ENCODE measurements at regions not wholly inside any gene's neighbourhood (a gene's known extent, or its start where the extent isn't known, plus 50 kb on each side); places are given as distances from the start of the nearest gene placed in this dataset.

- no peak overlapping the region for H3K4me3 Mint-ChIP-seq (ENCODE audit: unreplicated experiment)
- H3K27ac Mint-ChIP-seq (ENCODE audit: unreplicated experiment): no peak overlapping the region
- Histone ChIP-seq H3K4me1 (ENCODE audit: insufficient read depth, low read length) (no peaks in the 10 kb centered on the region), H3K4me2 (ENCODE audit: low read length) (no peak overlapping the region), H3K9ac (ENCODE audit: low read length) (no peak overlapping the region), H3K4me3 (ENCODE audit: insufficient read depth, low read depth, low read length) (no peak overlapping the region), H3K27me3 (ENCODE audit: insufficient read depth, low read length) (no peaks in the 10 kb centered on the region), H3K36me3 (ENCODE audit: insufficient read depth, low read length) (no peaks in the 10 kb centered on the region), H3K79me2 (ENCODE audit: insufficient read depth, low read length) (no peaks in the 10 kb centered on the region), H3K9me3 (ENCODE audit: insufficient read depth, low read depth, low read length) (no peaks in the 10 kb centered on the region), H2AFZ (ENCODE audit: low read depth, low read length) (no peak overlapping the region), H4K20me1 (ENCODE audit: insufficient read depth, low read length) (no peaks in the 10 kb centered on the region), H3K27ac (ENCODE audit: low read depth, low read length) (no peak overlapping the region)
- FAIRE-seq: no peak
- no peaks in the 10 kb centered on the region for H3K27me3 Mint-ChIP-seq (ENCODE audit: low read depth, unreplicated experiment)
- no peak for DNase-seq (ENCODE audit: low read depth)
- no peak for TF ChIP-seq CTCF (IDR thresholded peaks at IDR 0.05; ENCODE audit: insufficient read depth, low read depth, low read length)
- no peak for TF ChIP-seq EZH2 (IDR thresholded peaks at IDR 0.05; ENCODE audit: insufficient read depth, low read length)
- no peaks in the 10 kb centered on the region for H3K9me3 Mint-ChIP-seq (ENCODE audit: unreplicated experiment)
- peaks cover 1% of the 10 kb centered on the region for H3K4me1 Mint-ChIP-seq (ENCODE audit: low read depth, unreplicated experiment)
- H3K36me3 Mint-ChIP-seq (ENCODE audit: low read depth, unreplicated experiment): no peaks in the 10 kb centered on the region
Observed at GRCh38 chr7:95694334-95694733, 78.0 kb upstream of the DYNC1I1 start.

GRCh38 chr7:95693551-95694333, 78.6 kb upstream of the DYNC1I1 start:
- TF ChIP-seq EZH2 (IDR thresholded peaks at IDR 0.05; ENCODE audit: insufficient read depth, low read length): no peak
- no peak for TF ChIP-seq CTCF (IDR thresholded peaks at IDR 0.05; ENCODE audit: insufficient read depth, low read depth, low read length)
- no peaks in the 10 kb centered on the region for H3K9me3 Mint-ChIP-seq (ENCODE audit: unreplicated experiment)
- no peak overlapping the region for H3K27ac Mint-ChIP-seq (ENCODE audit: unreplicated experiment)
- H3K36me3 Mint-ChIP-seq (ENCODE audit: low read depth, unreplicated experiment): no peaks in the 10 kb centered on the region
- H3K36me3 ChIP-seq (ENCODE audit: insufficient read depth, low read length): no peaks in the 10 kb centered on the region
- H3K9ac ChIP-seq (ENCODE audit: low read length): no peak overlapping the region
- no peak for DNase-seq (ENCODE audit: low read depth)
- no peaks in the 10 kb centered on the region for H3K27me3 ChIP-seq (ENCODE audit: insufficient read depth, low read length)
- H3K4me1 ChIP-seq (ENCODE audit: insufficient read depth, low read length): no peaks in the 10 kb centered on the region
- H2AFZ ChIP-seq (ENCODE audit: low read depth, low read length): no peak overlapping the region
- FAIRE-seq: no peak
- peaks cover 6% of the 10 kb centered on the region for H3K4me1 Mint-ChIP-seq (ENCODE audit: low read depth, unreplicated experiment)
- H3K27me3 Mint-ChIP-seq (ENCODE audit: low read depth, unreplicated experiment): no peaks in the 10 kb centered on the region
- no peaks in the 10 kb centered on the region for H3K79me2 ChIP-seq (ENCODE audit: insufficient read depth, low read length)
- H3K4me3 Mint-ChIP-seq (ENCODE audit: unreplicated experiment): no peak overlapping the region
- no peaks in the 10 kb centered on the region for H4K20me1 ChIP-seq (ENCODE audit: insufficient read depth, low read length)
- no peak overlapping the region for H3K4me3 ChIP-seq (ENCODE audit: insufficient read depth, low read depth, low read length)
- no peak overlapping the region for H3K4me2 ChIP-seq (ENCODE audit: low read length)
- no peaks in the 10 kb centered on the region for H3K9me3 ChIP-seq (ENCODE audit: insufficient read depth, low read depth, low read length)
- no peak overlapping the region for H3K27ac ChIP-seq (ENCODE audit: low read depth, low read length)

- no peak overlapping the region for H3K27ac ChIP-seq (ENCODE audit: low read depth, low read length)
- no peaks in the 10 kb centered on the region for H3K36me3 ChIP-seq (ENCODE audit: insufficient read depth, low read length)
- no peak for FAIRE-seq
- H3K36me3 Mint-ChIP-seq (ENCODE audit: low read depth, unreplicated experiment): no peaks in the 10 kb centered on the region
- H3K4me3 Mint-ChIP-seq (ENCODE audit: unreplicated experiment): no peak overlapping the region
- H3K4me1 ChIP-seq (ENCODE audit: insufficient read depth, low read length): no peaks in the 10 kb centered on the region
- no peak for TF ChIP-seq EZH2 (IDR thresholded peaks at IDR 0.05; ENCODE audit: insufficient read depth, low read length)
- TF ChIP-seq CTCF (IDR thresholded peaks at IDR 0.05; ENCODE audit: insufficient read depth, low read depth, low read length): no peak
- no peak overlapping the region for H3K9ac ChIP-seq (ENCODE audit: low read length)
- H3K4me3 ChIP-seq (ENCODE audit: insufficient read depth, low read depth, low read length): no peak overlapping the region
- H3K4me1 Mint-ChIP-seq (ENCODE audit: low read depth, unreplicated experiment): peaks cover 8% of the 10 kb centered on the region
- H3K27me3 Mint-ChIP-seq (ENCODE audit: low read depth, unreplicated experiment): no peaks in the 10 kb centered on the region
- no peak overlapping the region for H3K27ac Mint-ChIP-seq (ENCODE audit: unreplicated experiment)
- no peaks in the 10 kb centered on the region for H3K9me3 Mint-ChIP-seq (ENCODE audit: unreplicated experiment)
- no peaks in the 10 kb centered on the region for H3K9me3 ChIP-seq (ENCODE audit: insufficient read depth, low read depth, low read length)
- no peak overlapping the region for H2AFZ ChIP-seq (ENCODE audit: low read depth, low read length)
- DNase-seq (ENCODE audit: low read depth): no peak
- H4K20me1 ChIP-seq (ENCODE audit: insufficient read depth, low read length): no peaks in the 10 kb centered on the region
- H3K27me3 ChIP-seq (ENCODE audit: insufficient read depth, low read length): no peaks in the 10 kb centered on the region
- H3K79me2 ChIP-seq (ENCODE audit: insufficient read depth, low read length): no peaks in the 10 kb centered on the region
- H3K4me2 ChIP-seq (ENCODE audit: low read length): no peak overlapping the region
Observed at GRCh38 chr7:95691464-95691863, 80.9 kb upstream of the DYNC1I1 start.
